ENCODE measurements at regions not wholly inside any gene's neighbourhood (a gene's known extent, or its start where the extent isn't known, plus 50 kb on each side); places are given as distances from the start of the nearest gene placed in this dataset.

- DNase-seq (ENCODE audit: low read depth in 1 of 2, low spot score in 1 of 2): peak in 1 of 2 experiments; percentile 95
- TF ChIP-seq JUND (IDR thresholded peaks at IDR 0.05; ENCODE audit: low read depth): no peak
- in situ Hi-C loops (cut with HindIII; ENCODE audit: low pct_unique_long_range_greater_than_20kb, low sequenced_read_pairs): no loop called here
These were observed 209.2 kb downstream of the DIRAS2 start for GRCh38 chr9:90433398-90433941.

- no peak for DNase-seq (ENCODE audit: low read depth in 1 of 2, low spot score in 1 of 2)
- in situ Hi-C loops (cut with HindIII; ENCODE audit: low pct_unique_long_range_greater_than_20kb, low sequenced_read_pairs): no loop called here
- TF ChIP-seq JUND (IDR thresholded peaks at IDR 0.05; ENCODE audit: low read depth): no peak
These were observed 200.8 kb downstream of the DIRAS2 start for GRCh38 chr9:90441814-90442213.

GRCh38 chr9:90442723-90443122 lies 199.9 kb downstream of the DIRAS2 start:
- DNase-seq (ENCODE audit: low read depth in 1 of 2, low spot score in 1 of 2): no peak
- TF ChIP-seq JUND (IDR thresholded peaks at IDR 0.05; ENCODE audit: low read depth): no peak
- in situ Hi-C loops (cut with HindIII; ENCODE audit: low pct_unique_long_range_greater_than_20kb, low sequenced_read_pairs): no loop called here

- TF ChIP-seq JUND (IDR thresholded peaks at IDR 0.05; ENCODE audit: low read depth): no peak
- in situ Hi-C loops (cut with HindIII; ENCODE audit: low pct_unique_long_range_greater_than_20kb, low sequenced_read_pairs): no loop called here
- DNase-seq (ENCODE audit: low read depth in 1 of 2, low spot score in 1 of 2): no peak
These were observed 197.9 kb downstream of the DIRAS2 start for GRCh38 chr9:90444609-90445204.

GRCh38 chr9:90445391-90445790 lies 197.2 kb downstream of the DIRAS2 start:
- no peak for DNase-seq (ENCODE audit: low read depth in 1 of 2, low spot score in 1 of 2)
- TF ChIP-seq JUND (IDR thresholded peaks at IDR 0.05; ENCODE audit: low read depth): no peak
- in situ Hi-C loops (cut with HindIII; ENCODE audit: low pct_unique_long_range_greater_than_20kb, low sequenced_read_pairs): no loop called here

- TF ChIP-seq JUND (IDR thresholded peaks at IDR 0.05; ENCODE audit: low read depth): no peak
- in situ Hi-C loops (cut with HindIII; ENCODE audit: low pct_unique_long_range_greater_than_20kb, low sequenced_read_pairs): no loop called here
- no peak for DNase-seq (ENCODE audit: low read depth in 1 of 2, low spot score in 1 of 2)
These were observed 196.2 kb downstream of the DIRAS2 start for GRCh38 chr9:90446200-90446948.

GRCh38 chr9:90447773-90448172 lies 194.9 kb downstream of the DIRAS2 start:
- in situ Hi-C loops (cut with HindIII; ENCODE audit: low pct_unique_long_range_greater_than_20kb, low sequenced_read_pairs): no loop called here
- no peak for TF ChIP-seq JUND (IDR thresholded peaks at IDR 0.05; ENCODE audit: low read depth)
- DNase-seq (ENCODE audit: low read depth in 1 of 2, low spot score in 1 of 2): no peak

GRCh38 chr9:90449213-90449925 lies 193.3 kb downstream of the DIRAS2 start:
- TF ChIP-seq JUND (IDR thresholded peaks at IDR 0.05; ENCODE audit: low read depth): no peak
- in situ Hi-C loops (cut with HindIII; ENCODE audit: low pct_unique_long_range_greater_than_20kb, low sequenced_read_pairs): no loop called here
- DNase-seq (ENCODE audit: low read depth in 1 of 2, low spot score in 1 of 2): no peak

GRCh38 chr9:90451804-90452203 lies 190.8 kb downstream of the DIRAS2 start:
- no peak for TF ChIP-seq JUND (IDR thresholded peaks at IDR 0.05; ENCODE audit: low read depth)
- no peak for DNase-seq (ENCODE audit: low read depth in 1 of 2, low spot score in 1 of 2)
- in situ Hi-C loops (cut with HindIII; ENCODE audit: low pct_unique_long_range_greater_than_20kb, low sequenced_read_pairs): no loop called here

GRCh38 chr9:90455316-90455715 lies 187.3 kb downstream of the DIRAS2 start:
- DNase-seq (ENCODE audit: low read depth in 1 of 2, low spot score in 1 of 2): peak in 1 of 2 experiments; percentile 18
- in situ Hi-C loops (cut with HindIII; ENCODE audit: low pct_unique_long_range_greater_than_20kb, low sequenced_read_pairs): no loop called here
- TF ChIP-seq JUND (IDR thresholded peaks at IDR 0.05; ENCODE audit: low read depth): no peak

- in situ Hi-C loops (cut with HindIII; ENCODE audit: low pct_unique_long_range_greater_than_20kb, low sequenced_read_pairs): no loop called here
- TF ChIP-seq JUND (IDR thresholded peaks at IDR 0.05; ENCODE audit: low read depth): no peak
- no peak for DNase-seq (ENCODE audit: low read depth in 1 of 2, low spot score in 1 of 2)
These were observed 185.0 kb downstream of the DIRAS2 start for GRCh38 chr9:90457386-90458190.

- DNase-seq (ENCODE audit: low read depth in 1 of 2, low spot score in 1 of 2): peak in 1 of 2 experiments; percentile 31
- TF ChIP-seq JUND (IDR thresholded peaks at IDR 0.05; ENCODE audit: low read depth): no peak
- in situ Hi-C loops (cut with HindIII; ENCODE audit: low pct_unique_long_range_greater_than_20kb, low sequenced_read_pairs): no loop called here
These were observed 184.1 kb downstream of the DIRAS2 start for GRCh38 chr9:90458485-90458884.
